Neural cell (in vitro differentiated cells): ENCODE measurements at regions not wholly inside any gene's neighbourhood (a gene's known extent, or its start where the extent isn't known, plus 50 kb on each side); places are given as distances from the start of the nearest gene placed in this dataset.

Source experiments
- H2AFZ ChIP-seq: fragments of 200-600, 300-800 bp; sonication (generic), shearing (Covaris generic); 2 replicates; pipeline ENCODE4 v1.6.0; 2014; ENCODE audit warnings: low read depth, mild to moderate bottlenecking, antibody characterized with exemption, low read length, moderate library complexity
- H3F3A ChIP-seq: fragments of 200-600 bp; shearing (Covaris generic); 2 replicates; pipeline ENCODE4 v1.6.1; 2016; ENCODE audit warnings: mild to moderate bottlenecking, moderate library complexity, mixed read lengths, antibody characterized with exemption, low read length; ENCODE audit not compliant: insufficient read depth, poor library complexity, severe bottlenecking
- H3K27ac ChIP-seq: fragments of 200-600, 300-800 bp; sonication (generic), shearing (Covaris generic); 2 replicates; pipeline ENCODE4 v1.5.1; 2014; ENCODE audit warnings: mild to moderate bottlenecking, low read length, moderate library complexity
- H3K27me3 ChIP-seq: fragments of 300-800, 200-600 bp; sonication (generic), shearing (Covaris generic); 2 replicates; pipeline ENCODE4 v1.6.0; 2014; ENCODE audit warnings: mild to moderate bottlenecking, low read depth, low read length, moderate library complexity; ENCODE audit not compliant: insufficient read depth
- H3K36me3 ChIP-seq: fragments of 300-800, 200-600 bp; sonication (generic), shearing (Covaris generic); 2 replicates; pipeline ENCODE4 v1.5.1; 2014; ENCODE audit warnings: mild to moderate bottlenecking, antibody characterized with exemption, low read length, moderate library complexity; ENCODE audit not compliant: insufficient read depth
- H3K4me2 ChIP-seq: fragments of 300-800, 200-600 bp; sonication (generic), shearing (Covaris generic); 2 replicates; pipeline ENCODE4 v1.6.0; 2014; ENCODE audit warnings: mild to moderate bottlenecking, low read length
- H3K4me3 ChIP-seq: fragments of 300-800, 200-600 bp; sonication (generic), shearing (Covaris generic); 2 replicates; pipeline ENCODE4 v1.5.1; 2014; ENCODE audit warnings: mild to moderate bottlenecking, low read length, moderate library complexity
- H3K79me2 ChIP-seq: fragments of 200-600 bp; shearing (Covaris generic); replicated peaks from 2 replicates; pipeline ENCODE4 v1.6.0; 2014; ENCODE audit warnings: mild to moderate bottlenecking, low read length, moderate library complexity; ENCODE audit not compliant: insufficient read depth
- H3K9ac ChIP-seq: fragments of 300-800, 200-600 bp; sonication (generic), shearing (Covaris generic); 2 replicates; pipeline ENCODE4 v1.6.1; 2016; ENCODE audit warnings: mild to moderate bottlenecking, low read length, mixed read lengths
- H3K9me2 ChIP-seq: fragments of 200-600 bp; shearing (Covaris generic); 2 replicates; pipeline ENCODE4 v1.6.1; 2016; ENCODE audit warnings: mild to moderate bottlenecking, low read length, mixed read lengths; ENCODE audit not compliant: insufficient read depth
- H3K9me3 ChIP-seq: fragments of 200-600, 300-800 bp; sonication (generic), shearing (Covaris generic); 2 replicates; pipeline ENCODE4 v1.6.1; 2016; ENCODE audit warnings: mild to moderate bottlenecking, mixed run types, low read length, moderate library complexity, mixed read lengths
- H4K20me1 ChIP-seq: fragments of 200-600 bp; shearing (Covaris generic); 2 replicates; pipeline ENCODE4 v1.6.1; 2016; ENCODE audit warnings: mild to moderate bottlenecking, mixed run types; ENCODE audit not compliant: insufficient read depth
- CTCF ChIP-seq: fragments of 450-650 bp; IDR thresholded peaks from 2 replicates; pipeline ENCODE4 v1.5.1; 2014; ENCODE audit warnings: antibody characterized with exemption, mild to moderate bottlenecking, moderate library complexity; ENCODE audit not compliant: poor library complexity, severe bottlenecking
- EP300 ChIP-seq: fragments of 450-650 bp; conservative IDR thresholded peaks from 2 replicates; pipeline ENCODE4 v1.6.1; 2014; ENCODE audit warnings: antibody characterized with exemption, mild to moderate bottlenecking, moderate library complexity; ENCODE audit not compliant: poor library complexity, severe bottlenecking
- EZH2 ChIP-seq: fragments of 200-600, 300-800 bp; shearing (Covaris generic), sonication (generic); IDR thresholded peaks from 2 replicates; pipeline ENCODE4 v1.6.1; 2014; ENCODE audit warnings: antibody characterized with exemption, low read length, borderline replicate concordance, mild to moderate bottlenecking; ENCODE audit not compliant: insufficient read depth, poor library complexity, severe bottlenecking
- MXI1 ChIP-seq: fragments of 450-650 bp; conservative IDR thresholded peaks from 2 replicates; pipeline ENCODE4 v1.6.1; 2014; ENCODE audit warnings: antibody characterized with exemption, mild to moderate bottlenecking; ENCODE audit not compliant: poor library complexity, severe bottlenecking
- POLR2AphosphoS5 ChIP-seq: IDR thresholded peaks from 2 replicates; pipeline ENCODE4 v1.6.1; 2012
- RAD21 ChIP-seq: fragments of 450-650 bp; conservative IDR thresholded peaks from 2 replicates; pipeline ENCODE4 v1.6.1; 2014; ENCODE audit warnings: antibody characterized with exemption, mild to moderate bottlenecking, moderate library complexity
- REST ChIP-seq: IDR thresholded peaks from 2 replicates; pipeline ENCODE4 v1.6.1; 2012; ENCODE audit warnings: borderline replicate concordance
- SMC3 ChIP-seq: fragments of 450-650 bp; conservative IDR thresholded peaks from 2 replicates; pipeline ENCODE4 v1.6.1; 2014; ENCODE audit warnings: antibody characterized with exemption, mild to moderate bottlenecking, moderate library complexity; ENCODE audit not compliant: poor library complexity
- TAF1 ChIP-seq: IDR thresholded peaks from 2 replicates; pipeline ENCODE4 v1.6.1; 2012; ENCODE audit warnings: low read depth

GRCh38 chr22:49616356-49617231, 211.1 kb downstream of the BRD1 start:
- Histone ChIP-seq H3K9me3 (no peaks in the 10 kb centered on the region), H3K36me3 (no peaks in the 10 kb centered on the region), H3K79me2 (no peaks in the 10 kb centered on the region), H3K27me3 (no peaks in the 10 kb centered on the region), H2AFZ (no peak overlapping the region), H3K4me2 (no peak overlapping the region), H3K9ac (no peak overlapping the region), H3K27ac (no peak overlapping the region), H3K9me2 (no peaks in the 10 kb centered on the region), H3F3A (no peaks in the 10 kb centered on the region), H3K4me3 (no peak overlapping the region), H4K20me1 (no peaks in the 10 kb centered on the region)
- no peak for TF ChIP-seq EZH2
- TF ChIP-seq POLR2AphosphoS5 = no peak
- TF ChIP-seq TAF1 = no peak
- no peak for TF ChIP-seq MXI1
- no peak for TF ChIP-seq RAD21
- no peak for TF ChIP-seq EP300
- TF ChIP-seq CTCF = no peak
- no peak for TF ChIP-seq SMC3

- Histone ChIP-seq H3K9me2 (no peaks in the 10 kb centered on the region), H3F3A (no peaks in the 10 kb centered on the region), H3K9me3 (no peaks in the 10 kb centered on the region), H3K4me3 (no peak overlapping the region), H4K20me1 (no peaks in the 10 kb centered on the region), H3K79me2 (no peaks in the 10 kb centered on the region), H3K9ac (no peak overlapping the region), H3K27me3 (no peaks in the 10 kb centered on the region), H3K36me3 (no peaks in the 10 kb centered on the region), H3K4me2 (no peak overlapping the region), H3K27ac (no peak overlapping the region), H2AFZ (no peak overlapping the region)
- TF ChIP-seq EZH2 (no peak), SMC3 (no peak), RAD21 (no peak), POLR2AphosphoS5 (no peak), TAF1 (no peak), CTCF (no peak), EP300 (no peak), REST (no peak), MXI1 (no peak)
Observed at GRCh38 chr22:49614966-49615965, 212.4 kb downstream of the BRD1 start.
